Stomach (tissue), 4 donors: ENCODE measurements at regions not wholly inside any gene's neighbourhood (a gene's known extent, or its start where the extent isn't known, plus 50 kb on each side); places are given as distances from the start of the nearest gene placed in this dataset.

Source experiments
- CTCF ChIP-seq, 7 experiments: fragments of 450-650 bp in 4 of 7; fragments of 200-600 bp in 3 of 7; sonication (generic) in 3 of 7; IDR thresholded peaks; one replicate each; pipeline ENCODE4 v1.5.1; 2016 to 2019; ENCODE audit warnings: antibody characterized with exemption in 7 of 7, control low read depth in 2 of 7, mild to moderate bottlenecking in 1 of 7
- EP300 ChIP-seq: sonication (generic); formaldehyde crosslinking; IDR thresholded peaks from one replicate; pipeline ENCODE4 v1.6.1; 2017; ENCODE audit warnings: antibody characterized with exemption
- POLR2A ChIP-seq, 4 donors: fragments of 450-650 bp; IDR thresholded peaks; one replicate each; pipeline ENCODE4 v1.6.1; 2016; ENCODE audit warnings: antibody characterized with exemption in 4 of 4, control low read depth in 2 of 4, mild to moderate bottlenecking in 1 of 4, moderate library complexity in 1 of 4
- POLR2AphosphoS5 ChIP-seq, 3 donors: sonication (generic); formaldehyde crosslinking; IDR thresholded peaks; one replicate each; pipeline ENCODE4 v1.6.1; 2016; ENCODE audit warnings: antibody characterized with exemption in 3 of 3

- no peak for TF ChIP-seq EP300
- TF ChIP-seq CTCF (IDR thresholded peaks at IDR 0.05) = no peak
- no peak for TF ChIP-seq POLR2AphosphoS5 (IDR thresholded peaks at IDR 0.05)
- no peak for TF ChIP-seq POLR2A (IDR thresholded peaks at IDR 0.05)
Observed at GRCh38 chr6:98230250-98230649, 604.1 kb upstream of the POU3F2 start.
